ENCODE measurements at regions not wholly inside any gene's neighbourhood (a gene's known extent, or its start where the extent isn't known, plus 50 kb on each side); places are given as distances from the start of the nearest gene placed in this dataset.

DNA sequence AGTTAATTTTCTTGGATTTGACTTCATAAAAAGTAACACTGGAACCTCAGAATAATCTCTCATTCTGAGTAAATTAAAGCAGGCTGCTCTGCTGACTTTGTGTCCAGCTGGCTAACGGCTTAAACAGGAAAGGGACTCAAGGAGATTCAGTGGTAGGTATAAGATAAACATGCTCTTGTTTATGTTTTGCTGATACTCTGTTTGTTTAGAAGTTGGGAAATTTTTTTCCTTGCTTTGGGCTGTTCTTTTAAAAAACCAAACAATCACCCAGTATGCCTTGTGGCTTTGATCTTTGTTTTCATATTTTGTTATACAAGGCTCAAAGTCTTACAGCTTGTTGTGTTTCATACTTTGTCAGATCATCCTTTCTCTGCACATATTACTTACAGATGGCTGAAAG lies 237.6 kb upstream of the RIOK2 start:
- H3K9me3 Mint-ChIP-seq = no peaks in the 10 kb centered on the region
- ChIA-PET POLR2A (interaction anchor here (0.6 kb wide), 1 partner anchor 190 kb away, joined by 4 read pairs; no protein-coding TSS in a partner anchor), CTCF (no interaction called here)
- ATAC-seq (no peak), DNase-seq (ENCODE audit: low spot score) (no peak)
- no peaks in the 10 kb centered on the region for H3K27me3 Mint-ChIP-seq (ENCODE audit: low read depth)
- H3K27ac Mint-ChIP-seq = no peak overlapping the region
- no peak overlapping the region for H3K4me3 Mint-ChIP-seq
- no peak for TF ChIP-seq CREB1 (CRISPR knock-in tag; IDR thresholded peaks at IDR 0.05)
- TF ChIP-seq ZBTB21 (CRISPR knock-in tag; IDR thresholded peaks at IDR 0.05; ENCODE audit: borderline replicate concordance) = no peak
- no peak for TF ChIP-seq SMAD4 (CRISPR knock-in tag; IDR thresholded peaks at IDR 0.05)
- TF ChIP-seq GTF2I (CRISPR knock-in tag; conservative IDR thresholded peaks at IDR 0.05) = no peak
- TF ChIP-seq NFE2L1 (CRISPR knock-in tag; IDR thresholded peaks at IDR 0.05) = no peak
- TF ChIP-seq MYBL2 (CRISPR knock-in tag; IDR thresholded peaks at IDR 0.05) = no peak
- TF ChIP-seq, protein P1, sequence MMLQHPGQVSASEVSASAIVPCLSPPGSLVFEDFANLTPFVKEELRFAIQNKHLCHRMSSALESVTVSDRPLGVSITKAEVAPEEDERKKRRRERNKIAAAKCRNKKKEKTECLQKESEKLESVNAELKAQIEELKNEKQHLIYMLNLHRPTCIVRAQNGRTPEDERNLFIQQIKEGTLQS (CRISPR knock-in tag; conservative IDR thresholded peaks at IDR 0.05) = no peak
- TF ChIP-seq ZNF138 (CRISPR knock-in tag; conservative IDR thresholded peaks at IDR 0.05) = no peak
- no peak for TF ChIP-seq GABPB1 (CRISPR knock-in tag; IDR thresholded peaks at IDR 0.05)
- TF ChIP-seq TEAD4 (CRISPR knock-in tag; IDR thresholded peaks at IDR 0.05) = no peak
- TF ChIP-seq, protein P2, sequence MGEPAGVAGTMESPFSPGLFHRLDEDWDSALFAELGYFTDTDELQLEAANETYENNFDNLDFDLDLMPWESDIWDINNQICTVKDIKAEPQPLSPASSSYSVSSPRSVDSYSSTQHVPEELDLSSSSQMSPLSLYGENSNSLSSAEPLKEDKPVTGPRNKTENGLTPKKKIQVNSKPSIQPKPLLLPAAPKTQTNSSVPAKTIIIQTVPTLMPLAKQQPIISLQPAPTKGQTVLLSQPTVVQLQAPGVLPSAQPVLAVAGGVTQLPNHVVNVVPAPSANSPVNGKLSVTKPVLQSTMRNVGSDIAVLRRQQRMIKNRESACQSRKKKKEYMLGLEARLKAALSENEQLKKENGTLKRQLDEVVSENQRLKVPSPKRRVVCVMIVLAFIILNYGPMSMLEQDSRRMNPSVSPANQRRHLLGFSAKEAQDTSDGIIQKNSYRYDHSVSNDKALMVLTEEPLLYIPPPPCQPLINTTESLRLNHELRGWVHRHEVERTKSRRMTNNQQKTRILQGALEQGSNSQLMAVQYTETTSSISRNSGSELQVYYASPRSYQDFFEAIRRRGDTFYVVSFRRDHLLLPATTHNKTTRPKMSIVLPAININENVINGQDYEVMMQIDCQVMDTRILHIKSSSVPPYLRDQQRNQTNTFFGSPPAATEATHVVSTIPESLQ (CRISPR knock-in tag; IDR thresholded peaks at IDR 0.05) = no peak
- TF ChIP-seq ZNF317 (CRISPR knock-in tag; IDR thresholded peaks at IDR 0.05; ENCODE audit: borderline replicate concordance, low read depth) = no peak
- no peak for TF ChIP-seq NR3C1 (CRISPR knock-in tag; conservative IDR thresholded peaks at IDR 0.05; ENCODE audit: low read depth)
- H3K36me3 Mint-ChIP-seq = no peaks in the 10 kb centered on the region
- peaks cover 5% of the 10 kb centered on the region; the same call in 1 of the 2 replicates for H3K4me1 Mint-ChIP-seq

DNA sequence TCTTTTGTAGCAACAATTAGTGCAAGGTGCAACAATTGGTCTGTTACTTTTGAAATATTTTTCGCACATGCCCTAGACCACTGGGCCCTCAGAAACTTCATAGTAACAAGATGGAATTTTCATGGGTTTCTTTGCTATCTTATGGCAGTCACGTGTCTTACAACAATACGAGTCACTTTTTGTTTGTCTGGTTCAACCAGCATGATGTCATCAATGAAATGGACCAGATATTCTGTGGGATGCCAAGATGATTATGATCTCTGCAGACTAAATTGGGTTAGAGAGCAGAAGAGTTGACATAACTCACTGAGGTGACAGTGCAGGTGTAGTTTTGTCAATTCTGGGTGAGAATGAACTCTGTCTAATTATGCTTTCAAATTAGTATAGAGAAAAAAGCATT lies 239.6 kb upstream of the RIOK2 start:
- no peak for ATAC-seq
- CTCF ChIA-PET = no interaction called here
- Mint-ChIP-seq H3K4me1 (peaks cover 5% of the 10 kb centered on the region; the same call in 1 of the 2 replicates), H3K36me3 (no peaks in the 10 kb centered on the region), H3K27ac (no peak overlapping the region), H3K9me3 (no peaks in the 10 kb centered on the region), H3K4me3 (no peak overlapping the region), H3K27me3 (ENCODE audit: low read depth) (no peaks in the 10 kb centered on the region)
- POLR2A ChIA-PET = no interaction called here
- TF ChIP-seq JUN (CRISPR knock-in tag; IDR thresholded peaks at IDR 0.05) (no peak), ATF1 (CRISPR knock-in tag; IDR thresholded peaks at IDR 0.05) (no peak), NR1H2 (CRISPR knock-in tag; IDR thresholded peaks at IDR 0.05) (no peak), ZNF317 (CRISPR knock-in tag; IDR thresholded peaks at IDR 0.05; ENCODE audit: borderline replicate concordance, low read depth) (no peak), HMGA2 (CRISPR knock-in tag; IDR thresholded peaks at IDR 0.05) (no peak), ZNF423 (CRISPR knock-in tag; IDR thresholded peaks at IDR 0.05) (no peak), GTF2I (CRISPR knock-in tag; conservative IDR thresholded peaks at IDR 0.05) (no peak)
- TF ChIP-seq, protein P3, sequence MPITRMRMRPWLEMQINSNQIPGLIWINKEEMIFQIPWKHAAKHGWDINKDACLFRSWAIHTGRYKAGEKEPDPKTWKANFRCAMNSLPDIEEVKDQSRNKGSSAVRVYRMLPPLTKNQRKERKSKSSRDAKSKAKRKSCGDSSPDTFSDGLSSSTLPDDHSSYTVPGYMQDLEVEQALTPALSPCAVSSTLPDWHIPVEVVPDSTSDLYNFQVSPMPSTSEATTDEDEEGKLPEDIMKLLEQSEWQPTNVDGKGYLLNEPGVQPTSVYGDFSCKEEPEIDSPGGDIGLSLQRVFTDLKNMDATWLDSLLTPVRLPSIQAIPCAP (CRISPR knock-in tag; IDR thresholded peaks at IDR 0.05) = no peak
- TF ChIP-seq, protein P4, sequence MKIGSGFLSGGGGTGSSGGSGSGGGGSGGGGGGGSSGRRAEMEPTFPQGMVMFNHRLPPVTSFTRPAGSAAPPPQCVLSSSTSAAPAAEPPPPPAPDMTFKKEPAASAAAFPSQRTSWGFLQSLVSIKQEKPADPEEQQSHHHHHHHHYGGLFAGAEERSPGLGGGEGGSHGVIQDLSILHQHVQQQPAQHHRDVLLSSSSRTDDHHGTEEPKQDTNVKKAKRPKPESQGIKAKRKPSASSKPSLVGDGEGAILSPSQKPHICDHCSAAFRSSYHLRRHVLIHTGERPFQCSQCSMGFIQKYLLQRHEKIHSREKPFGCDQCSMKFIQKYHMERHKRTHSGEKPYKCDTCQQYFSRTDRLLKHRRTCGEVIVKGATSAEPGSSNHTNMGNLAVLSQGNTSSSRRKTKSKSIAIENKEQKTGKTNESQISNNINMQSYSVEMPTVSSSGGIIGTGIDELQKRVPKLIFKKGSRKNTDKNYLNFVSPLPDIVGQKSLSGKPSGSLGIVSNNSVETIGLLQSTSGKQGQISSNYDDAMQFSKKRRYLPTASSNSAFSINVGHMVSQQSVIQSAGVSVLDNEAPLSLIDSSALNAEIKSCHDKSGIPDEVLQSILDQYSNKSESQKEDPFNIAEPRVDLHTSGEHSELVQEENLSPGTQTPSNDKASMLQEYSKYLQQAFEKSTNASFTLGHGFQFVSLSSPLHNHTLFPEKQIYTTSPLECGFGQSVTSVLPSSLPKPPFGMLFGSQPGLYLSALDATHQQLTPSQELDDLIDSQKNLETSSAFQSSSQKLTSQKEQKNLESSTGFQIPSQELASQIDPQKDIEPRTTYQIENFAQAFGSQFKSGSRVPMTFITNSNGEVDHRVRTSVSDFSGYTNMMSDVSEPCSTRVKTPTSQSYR (CRISPR knock-in tag; IDR thresholded peaks at IDR 0.05) = no peak
- TF ChIP-seq, protein P5, sequence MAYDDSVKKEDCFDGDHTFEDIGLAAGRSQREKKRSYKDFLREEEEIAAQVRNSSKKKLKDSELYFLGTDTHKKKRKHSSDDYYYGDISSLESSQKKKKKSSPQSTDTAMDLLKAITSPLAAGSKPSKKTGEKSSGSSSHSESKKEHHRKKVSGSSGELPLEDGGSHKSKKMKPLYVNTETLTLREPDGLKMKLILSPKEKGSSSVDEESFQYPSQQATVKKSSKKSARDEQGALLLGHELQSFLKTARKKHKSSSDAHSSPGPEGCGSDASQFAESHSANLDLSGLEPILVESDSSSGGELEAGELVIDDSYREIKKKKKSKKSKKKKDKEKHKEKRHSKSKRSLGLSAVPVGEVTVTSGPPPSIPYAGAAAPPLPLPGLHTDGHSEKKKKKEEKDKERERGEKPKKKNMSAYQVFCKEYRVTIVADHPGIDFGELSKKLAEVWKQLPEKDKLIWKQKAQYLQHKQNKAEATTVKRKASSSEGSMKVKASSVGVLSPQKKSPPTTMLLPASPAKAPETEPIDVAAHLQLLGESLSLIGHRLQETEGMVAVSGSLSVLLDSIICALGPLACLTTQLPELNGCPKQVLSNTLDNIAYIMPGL (CRISPR knock-in tag; IDR thresholded peaks at IDR 0.05) = no peak
- no peak for DNase-seq (ENCODE audit: low spot score)

All from WTC11 (cell line).